COLO668 (cell line): ENCODE measurements at regions not wholly inside any gene's neighbourhood (a gene's known extent, or its start where the extent isn't known, plus 50 kb on each side); places are given as distances from the start of the nearest gene placed in this dataset.
A peak's percentile ranks its signal among the peaks of the same experiment; 100 is the strongest.

Experiments used
- DNase-seq: peaks from one replicate; lab custom pipeline; 2025; ENCODE audit not compliant: unreplicated experiment; lab: John Stamatoyannopoulos, UW

GRCh38 chr6:11366183-11366933 is 133.9 kb upstream of the NEDD9 start:
- no peak for DNase-seq

GRCh38 chr6:11364971-11365397 is 132.5 kb upstream of the NEDD9 start:
- DNase-seq = no peak

- DNase-seq = no peak
Observed at GRCh38 chr6:11363881-11364576, 131.6 kb upstream of the NEDD9 start.

- DNase-seq = no peak
Observed at GRCh38 chr6:11362564-11362963, 130.1 kb upstream of the NEDD9 start.

- DNase-seq = no peak
Observed at GRCh38 chr6:11358904-11359830, 126.7 kb upstream of the NEDD9 start.

- no peak for DNase-seq
Observed at GRCh38 chr6:11357285-11357684, 124.8 kb upstream of the NEDD9 start.

- DNase-seq = no peak
Observed at GRCh38 chr6:11356404-11357155, 124.1 kb upstream of the NEDD9 start.

- no peak for DNase-seq
Observed at GRCh38 chr6:11353921-11354389, 121.5 kb upstream of the NEDD9 start.

GRCh38 chr6:11350294-11350693 is 117.8 kb upstream of the NEDD9 start:
- no peak for DNase-seq

GRCh38 chr6:11349880-11350279 is 117.4 kb upstream of the NEDD9 start:
- DNase-seq = no peak

- no peak for DNase-seq
Observed at GRCh38 chr6:11346516-11346915, 114.0 kb upstream of the NEDD9 start.

- no peak for DNase-seq
Observed at GRCh38 chr6:11345536-11345935, 113.1 kb upstream of the NEDD9 start.

GRCh38 chr6:11343963-11344723 is 111.7 kb upstream of the NEDD9 start:
- DNase-seq = no peak

GRCh38 chr6:11341867-11342266 is 109.4 kb upstream of the NEDD9 start:
- no peak for DNase-seq

- no peak for DNase-seq
Observed at GRCh38 chr6:11341303-11341702, 108.8 kb upstream of the NEDD9 start.

- no peak for DNase-seq
Observed at GRCh38 chr6:11339380-11339779, 106.9 kb upstream of the NEDD9 start.

GRCh38 chr6:11337306-11337705 is 104.8 kb upstream of the NEDD9 start:
- DNase-seq = no peak

- DNase-seq = no peak
Observed at GRCh38 chr6:11335826-11336225, 103.4 kb upstream of the NEDD9 start.

GRCh38 chr6:11333132-11333849 is 100.8 kb upstream of the NEDD9 start:
- DNase-seq = peak; percentile 52
